Lower leg skin (tissue), 3 donors: ENCODE measurements at regions not wholly inside any gene's neighbourhood (a gene's known extent, or its start where the extent isn't known, plus 50 kb on each side); places are given as distances from the start of the nearest gene placed in this dataset.

Source experiments
- CTCF ChIP-seq, 3 donors: fragments of 450-650 bp; IDR thresholded peaks; one replicate each; pipeline ENCODE4 v1.5.1; 2016; ENCODE audit warnings: antibody characterized with exemption in 3 of 3, mild to moderate bottlenecking in 3 of 3, moderate library complexity in 2 of 3
- POLR2A ChIP-seq, 2 donors: fragments of 450-650 bp; IDR thresholded peaks; one replicate each; pipeline ENCODE4 v1.6.1; 2016 to 2017; ENCODE audit warnings: antibody characterized with exemption in 2 of 2, mild to moderate bottlenecking in 1 of 2, moderate library complexity in 1 of 2

- no peak for TF ChIP-seq POLR2A (IDR thresholded peaks at IDR 0.05)
- no peak for TF ChIP-seq CTCF (IDR thresholded peaks at IDR 0.05)
Measured at GRCh38 chr1:186530109-186530508, 69.2 kb upstream of the PDC start.
